ENCODE measurements at regions not wholly inside any gene's neighbourhood (a gene's known extent, or its start where the extent isn't known, plus 50 kb on each side); places are given as distances from the start of the nearest gene placed in this dataset.
"Not testable (repeated sequence)": the region's sequence is repeated elsewhere in the genome, so short reads cannot be mapped to it uniquely, and the experiment has no call there.

DNA sequence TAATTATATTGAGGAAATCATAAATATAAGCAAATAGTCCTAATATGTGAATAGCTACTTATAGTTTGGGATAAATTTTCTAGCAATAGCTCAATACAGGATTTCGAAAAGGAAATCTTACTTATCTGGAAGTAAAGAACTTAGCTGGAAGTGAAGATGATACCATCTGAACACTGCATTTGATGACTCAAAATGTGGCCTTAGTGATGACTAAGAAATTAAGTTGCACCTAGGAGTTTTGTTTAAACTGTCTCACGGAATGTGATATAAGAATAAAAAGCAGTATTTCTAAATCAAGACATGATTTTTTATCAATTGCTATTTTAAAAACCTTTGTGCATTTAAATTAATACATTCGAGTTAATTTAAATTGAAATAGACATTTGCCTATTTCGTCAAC is 91.2 kb downstream of the EOMES start:
- DNase-seq (ENCODE audit: low spot score) = no peak

DNA sequence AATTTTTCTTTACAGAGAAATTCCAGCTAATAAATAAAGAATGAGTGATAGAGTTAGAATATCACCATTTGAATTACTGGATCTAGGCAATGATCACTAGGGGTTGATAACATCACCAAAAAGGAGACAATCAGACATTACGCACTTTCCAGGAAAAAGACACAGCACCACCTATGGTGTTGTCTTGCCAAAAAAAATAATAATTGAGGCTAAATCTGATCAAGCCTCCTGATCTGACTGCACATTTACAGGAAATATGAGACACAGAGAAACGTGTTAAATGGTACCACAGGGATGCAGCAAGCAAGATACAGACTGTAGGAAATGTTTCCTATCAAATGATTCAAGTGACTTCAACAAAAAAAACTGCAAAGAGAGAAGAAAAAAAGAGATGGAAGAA is 92.8 kb downstream of the EOMES start:
- DNase-seq (ENCODE audit: low spot score) = no peak

GRCh38 chr3:27628026-27628750 is 93.9 kb downstream of the EOMES start:
- DNase-seq (ENCODE audit: low spot score) = no peak

- no peak for DNase-seq (ENCODE audit: low spot score)
Observed at GRCh38 chr3:27626596-27627118, 95.5 kb downstream of the EOMES start.

DNA sequence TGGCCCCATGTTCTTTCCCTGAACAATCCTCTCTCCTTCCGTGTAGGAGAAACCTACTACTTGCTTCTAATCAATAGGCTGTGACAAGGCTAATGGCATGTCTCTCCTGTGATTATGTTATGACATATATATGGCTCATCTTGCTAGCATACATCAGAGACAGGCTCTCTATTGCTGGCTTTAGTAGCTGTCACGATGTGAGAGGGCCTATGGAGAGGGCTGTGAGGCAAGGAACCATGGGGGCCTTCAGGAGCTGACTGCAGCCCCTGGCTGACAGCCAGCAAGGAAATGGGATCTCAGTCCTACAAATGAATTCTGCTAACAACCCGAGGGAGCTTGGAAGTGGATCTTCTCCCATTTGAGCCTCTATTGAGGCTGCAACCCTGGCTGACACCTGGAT is 96.3 kb downstream of the EOMES start:
- DNase-seq (ENCODE audit: low spot score) = no peak

DNA sequence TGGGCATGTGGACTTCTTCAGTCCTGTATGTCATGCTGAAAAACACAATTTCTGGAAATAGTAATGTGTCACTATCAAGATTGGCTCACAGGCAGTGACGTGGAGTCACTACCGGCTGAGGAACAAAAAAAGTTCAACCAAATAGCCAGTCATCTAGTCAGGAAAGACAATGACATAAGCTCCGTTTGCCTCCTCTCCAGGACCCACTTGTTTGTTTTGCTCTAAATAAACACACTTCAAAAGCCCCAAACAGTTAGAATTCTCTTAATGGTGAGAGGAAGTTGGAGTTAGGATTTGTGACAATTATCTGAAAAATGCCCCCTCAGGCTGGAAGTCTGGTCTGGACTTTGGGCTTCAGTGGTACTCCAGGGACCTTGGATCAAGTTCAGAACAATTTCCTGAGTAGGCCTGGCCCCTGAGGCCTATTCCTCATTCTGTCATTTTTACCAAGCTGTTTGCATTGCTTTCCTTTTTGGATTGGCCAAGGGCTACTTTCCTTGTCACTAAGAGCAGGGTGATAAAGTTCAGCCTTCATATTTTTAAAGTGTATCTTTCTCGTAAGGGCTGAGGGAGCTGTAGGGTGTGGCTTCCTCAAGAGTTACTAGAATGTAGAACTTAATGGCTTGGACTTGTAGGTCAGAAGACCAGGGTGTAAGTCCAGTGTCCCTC is 98.9 kb downstream of the EOMES start:
- peak; percentile 46 for DNase-seq (ENCODE audit: low spot score)

DNA sequence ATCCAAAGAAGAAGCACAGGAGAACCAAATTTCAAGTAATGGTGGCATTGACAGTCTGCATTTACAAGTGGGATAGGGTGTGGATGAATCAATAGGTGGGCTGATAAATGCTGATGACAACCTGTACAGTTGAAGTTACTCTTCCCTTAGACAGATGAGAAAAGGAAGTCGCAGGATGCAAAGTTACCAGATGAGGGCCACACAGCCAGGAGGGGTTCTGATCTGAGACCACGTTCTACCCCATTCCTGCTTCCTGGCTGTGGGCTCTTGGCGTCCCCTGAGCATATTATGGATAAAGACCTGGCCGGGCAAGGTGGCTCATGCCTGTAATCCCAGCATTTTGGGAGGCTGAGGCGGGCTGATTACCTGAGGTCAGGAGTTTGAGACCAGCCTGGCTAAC is 104.6 kb downstream of the EOMES start:
- DNase-seq (ENCODE audit: low spot score) = no peak

DNA sequence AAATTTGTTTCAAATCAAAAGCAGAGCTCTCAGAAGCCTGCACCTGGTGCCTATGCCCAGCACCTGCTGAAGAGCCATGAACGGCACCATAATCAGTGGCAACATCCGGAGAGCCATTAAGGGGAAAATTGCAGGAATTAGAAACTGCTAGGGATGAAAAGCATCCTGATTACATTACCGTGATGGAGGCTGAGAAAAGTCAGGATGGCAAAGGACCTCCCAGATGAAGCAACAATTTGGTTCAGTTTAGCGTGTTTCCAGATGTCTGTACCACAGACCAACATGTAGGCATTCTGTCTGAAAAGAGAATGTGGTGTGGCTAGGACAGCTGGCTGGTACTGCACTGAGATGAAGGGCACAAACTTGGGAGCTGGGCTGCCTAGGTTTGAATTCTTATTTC is 106.1 kb downstream of the EOMES start:
- no peak for DNase-seq (ENCODE audit: low spot score)

- DNase-seq (ENCODE audit: low spot score) = no peak
Observed at GRCh38 chr3:27615555-27615954, 106.6 kb downstream of the EOMES start.

DNA sequence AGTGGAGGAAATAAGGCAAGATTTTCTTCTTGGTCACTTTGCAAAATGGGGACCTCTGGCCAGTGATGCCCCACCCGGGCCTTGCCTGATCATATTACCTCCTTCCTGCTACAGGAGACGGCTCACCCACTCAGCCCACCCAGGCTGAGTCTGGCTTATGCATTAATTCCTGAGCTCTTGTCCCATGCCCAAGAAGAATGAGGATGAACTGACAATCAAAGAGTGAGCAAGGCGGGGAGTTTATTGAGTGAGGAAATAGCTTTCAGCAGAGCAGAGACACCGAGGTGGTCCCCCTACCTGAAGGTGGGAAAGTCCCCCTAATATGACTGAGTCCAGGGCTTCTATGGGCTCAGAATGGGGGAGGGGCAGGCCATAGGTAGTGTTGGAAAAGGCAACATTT is 107.5 kb downstream of the EOMES start:
- no peak for DNase-seq (ENCODE audit: low spot score)

GRCh38 chr3:27613846-27614500 is 108.2 kb downstream of the EOMES start:
- no peak for DNase-seq (ENCODE audit: low spot score)

DNA sequence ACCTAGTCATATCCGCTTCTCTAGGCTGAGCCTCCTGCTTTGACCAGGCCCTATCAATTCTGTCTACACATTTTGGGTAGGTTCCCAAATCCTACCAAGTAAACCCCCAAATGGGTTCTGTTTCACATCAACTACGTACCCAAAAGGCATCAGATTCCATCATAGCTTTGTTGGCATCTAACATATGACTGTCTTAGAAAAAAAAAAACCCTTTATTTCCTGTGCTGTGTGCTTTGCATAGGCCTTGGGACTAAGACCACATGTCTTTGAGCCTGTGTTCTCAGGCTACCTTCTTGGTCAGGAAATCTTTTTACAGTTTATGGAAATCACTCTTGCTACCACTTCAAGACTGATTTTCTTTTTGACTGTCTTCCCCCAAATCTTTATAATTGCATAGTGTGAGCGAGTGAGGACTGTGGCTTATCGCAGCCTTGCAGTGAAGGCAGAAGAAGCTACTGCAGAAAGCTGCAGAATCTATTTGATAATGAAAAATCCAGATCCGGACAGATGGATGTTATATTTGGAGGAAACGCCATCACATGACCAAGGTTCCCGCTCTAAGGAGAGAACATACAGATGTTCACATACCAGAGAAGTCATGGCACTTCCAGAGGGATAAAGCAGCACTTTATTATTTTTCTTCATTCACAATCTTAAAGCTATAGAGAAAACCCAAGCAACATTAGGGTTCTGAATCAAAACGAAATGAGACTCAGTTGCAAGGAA is 111.2 kb downstream of the EOMES start:
- DNase-seq (ENCODE audit: low spot score) = no peak

DNA sequence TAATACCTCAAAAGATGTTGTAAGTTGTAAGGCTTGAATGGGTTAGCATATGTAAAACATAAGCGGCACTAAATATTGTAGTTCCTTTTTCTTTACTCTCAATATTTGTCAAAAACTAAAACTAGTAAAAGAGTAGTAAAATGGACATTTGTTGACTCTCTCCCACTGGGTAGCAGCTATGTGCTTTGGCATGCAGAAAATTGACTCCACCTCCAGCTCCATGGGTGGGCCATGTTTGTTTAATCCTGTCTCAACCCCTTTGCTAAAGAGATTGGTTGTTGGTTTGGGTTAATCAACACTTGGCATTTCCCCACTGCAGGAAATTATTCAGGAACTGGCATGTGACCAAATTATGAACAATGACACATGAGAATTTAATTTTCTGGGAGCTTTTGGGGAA is 114.8 kb downstream of the EOMES start:
- DNase-seq (ENCODE audit: low spot score) = no peak

DNA sequence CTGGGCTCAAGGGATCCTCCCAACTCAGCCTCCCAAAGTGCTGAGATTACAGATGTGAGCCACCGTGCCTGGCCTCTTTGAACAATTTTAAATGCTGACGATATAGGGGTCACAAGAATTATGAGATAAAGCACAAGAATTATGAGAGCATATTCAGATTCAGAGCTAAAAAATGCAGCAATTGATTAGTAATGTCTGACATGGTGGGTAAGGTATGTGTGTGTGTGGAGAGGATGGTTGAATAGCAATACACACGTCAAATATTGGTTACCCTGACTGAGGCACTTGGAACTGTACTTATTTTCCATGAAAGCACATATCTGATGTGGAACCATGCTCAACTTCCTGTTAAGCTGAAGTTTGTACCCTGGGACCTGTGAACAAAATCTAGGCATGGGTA is 115.6 kb downstream of the EOMES start:
- no peak for DNase-seq (ENCODE audit: low spot score)

- DNase-seq (ENCODE audit: low spot score) = not testable (repeated sequence)
Observed at GRCh38 chr3:27601311-27601710, 117.1 kb upstream of the SLC4A7 start.

DNA sequence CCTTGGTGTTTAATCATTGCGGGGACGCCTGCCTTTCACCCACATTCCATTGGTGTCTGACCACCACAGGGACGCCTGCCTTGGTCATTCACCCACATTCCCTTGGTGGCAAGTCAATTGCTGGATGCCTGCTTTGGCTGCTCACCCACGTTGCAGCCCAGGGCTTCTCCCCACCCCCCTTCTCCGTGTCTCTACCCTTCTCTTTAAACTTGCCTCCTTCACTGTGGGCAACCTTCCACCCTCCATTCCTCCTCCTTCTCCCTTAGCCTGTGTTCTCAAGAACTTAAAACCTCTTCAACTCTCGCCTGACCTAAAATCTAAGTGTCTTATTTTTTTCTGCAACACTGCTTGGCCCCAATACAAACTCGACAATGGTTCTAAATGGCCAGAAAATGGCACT is 115.6 kb upstream of the SLC4A7 start:
- DNase-seq (ENCODE audit: low spot score) = not testable (repeated sequence)

DNA sequence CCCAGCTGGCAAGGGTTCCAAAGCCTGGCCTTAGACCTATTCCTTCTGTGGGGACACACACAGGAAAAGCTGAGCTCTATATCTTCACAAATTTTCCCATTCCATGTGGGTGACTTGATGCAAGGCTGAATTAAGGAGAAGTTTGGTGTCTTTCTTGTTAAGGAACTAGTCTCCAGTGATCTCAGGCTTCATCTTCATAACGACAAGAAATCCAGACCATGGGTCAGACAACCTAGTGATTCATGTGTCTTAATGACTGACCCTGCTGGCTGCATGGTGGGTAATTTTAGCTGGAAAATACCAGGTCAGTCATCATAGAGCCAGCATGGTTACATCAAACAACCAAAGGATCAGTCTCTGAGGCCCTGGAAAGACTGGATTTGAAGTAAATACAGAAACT is 112.7 kb upstream of the SLC4A7 start:
- DNase-seq (ENCODE audit: low spot score) = peak; percentile 29

DNA sequence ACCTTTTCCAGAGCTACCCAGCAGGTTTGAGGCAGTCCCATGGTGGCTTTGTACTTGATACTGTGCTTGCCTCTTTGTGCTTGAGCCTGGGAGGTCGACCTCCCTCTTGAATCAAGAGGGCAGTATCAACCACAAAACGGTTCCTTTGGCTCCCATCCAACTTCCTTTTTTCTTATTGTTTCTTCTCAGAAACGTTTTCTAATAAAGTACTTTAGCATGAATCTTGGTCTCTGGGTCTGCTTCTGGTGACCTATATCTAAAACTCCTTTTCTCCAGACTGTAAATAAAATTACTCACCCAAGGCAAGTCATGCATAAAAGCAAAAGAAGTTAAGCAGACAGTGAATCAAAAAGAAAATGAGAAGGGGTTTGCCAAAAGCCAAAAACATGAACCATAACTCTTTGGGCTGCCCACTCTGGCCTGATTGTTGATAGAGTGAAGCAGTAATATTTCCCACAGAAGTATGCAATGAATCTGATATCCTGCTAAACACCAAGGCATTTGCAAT is 112.2 kb upstream of the SLC4A7 start:
- no peak for DNase-seq (ENCODE audit: low spot score)

DNA sequence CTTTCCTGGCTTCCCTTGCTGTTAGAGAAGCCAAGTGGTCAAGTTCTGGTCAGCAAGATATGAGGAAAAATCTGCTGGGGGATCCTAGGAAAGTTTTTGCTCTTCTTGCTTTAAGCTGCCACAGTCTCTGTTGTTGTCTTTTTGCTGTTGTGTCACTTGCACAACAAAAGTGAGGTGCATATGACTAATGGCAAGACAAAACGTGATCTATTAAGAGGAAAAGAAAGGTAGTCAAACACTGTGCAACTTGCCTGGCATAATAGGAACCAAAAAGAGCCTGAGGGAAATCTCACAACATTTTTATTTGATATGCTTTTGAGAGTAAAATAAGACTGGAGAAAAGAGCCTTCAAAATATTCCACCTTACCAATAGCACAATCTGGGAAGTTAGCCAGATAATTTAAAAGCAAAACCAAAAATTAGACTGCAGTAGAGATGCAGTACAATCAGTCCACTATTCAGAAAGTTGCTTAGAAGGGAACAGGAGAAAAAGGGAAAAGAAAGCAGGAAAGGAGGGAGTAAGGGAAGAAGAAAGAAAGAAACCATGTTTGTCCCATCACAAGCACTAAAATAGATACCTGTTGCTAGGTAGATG is 110.0 kb upstream of the SLC4A7 start:
- DNase-seq (ENCODE audit: low spot score) = no peak

DNA sequence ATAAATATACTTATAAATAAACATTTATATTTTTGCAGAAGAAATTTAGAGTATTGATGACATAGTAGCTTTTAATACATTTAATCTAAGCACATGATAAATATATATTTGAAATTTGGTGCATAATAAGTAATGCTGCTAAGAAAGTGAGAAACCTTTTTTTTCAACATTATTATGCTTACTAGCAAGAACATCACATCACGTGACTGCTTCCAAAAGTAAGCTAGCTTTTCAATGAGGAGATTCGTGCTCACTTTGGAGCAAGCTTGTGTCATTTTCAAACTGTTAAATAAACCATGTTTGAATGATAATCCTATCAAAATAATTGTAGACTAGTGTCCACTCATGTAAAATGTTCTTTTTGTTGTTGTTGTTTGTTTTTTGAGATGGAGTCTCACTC is 109.0 kb upstream of the SLC4A7 start:
- DNase-seq (ENCODE audit: low spot score) = no peak

GRCh38 chr3:27591312-27592210 is 107.4 kb upstream of the SLC4A7 start:
- DNase-seq (ENCODE audit: low spot score) = no peak

Data from hepatic stellate cell (primary cell).